Astrocyte (in vitro differentiated cells and primary cell): ENCODE measurements at regions not wholly inside any gene's neighbourhood (a gene's known extent, or its start where the extent isn't known, plus 50 kb on each side); places are given as distances from the start of the nearest gene placed in this dataset.

Experiments used
- CTCF ChIP-seq: IDR thresholded peaks from 2 replicates; pipeline ENCODE4 v1.5.1; 2011; ENCODE audit warnings: low read depth, mild to moderate bottlenecking, inconsistent platforms, low read length, moderate library complexity; ENCODE audit not compliant: insufficient read depth
- EZH2 ChIP-seq: IDR thresholded peaks from 2 replicates; pipeline ENCODE4 v1.6.1; 2012; ENCODE audit warnings: mild to moderate bottlenecking, low read length, inconsistent platforms; ENCODE audit not compliant: insufficient read depth

- TF ChIP-seq CTCF (no peak), EZH2 (no peak)
Measured at GRCh38 chr6:150492507-150492906, 107.2 kb upstream of the PLEKHG1 start.
